Activated CD4-positive, alpha-beta T cell treated with anti-CD3 and anti-CD28 coated beads for 24 hours (primary cell): ENCODE measurements at regions not wholly inside any gene's neighbourhood (a gene's known extent, or its start where the extent isn't known, plus 50 kb on each side); places are given as distances from the start of the nearest gene placed in this dataset.

Experiments used
- DNase-seq, 2 donors: peaks; one replicate each; pipeline ENCODE4 v3.0.0-alpha.2; 2020; ENCODE audit warnings: low read depth in 2 of 2

- no peak for DNase-seq
Measured at GRCh38 chr10:21021843-21022594, 124.9 kb upstream of the NEBL start.

- no peak for DNase-seq
Measured at GRCh38 chr10:21021231-21021630, 124.1 kb upstream of the NEBL start.

- DNase-seq, result peak; percentile 6 to 17
Measured at GRCh38 chr10:21020545-21020944, 123.4 kb upstream of the NEBL start.

GRCh38 chr10:21019436-21019835, 122.3 kb upstream of the NEBL start:
- no peak for DNase-seq

- DNase-seq, result no peak
Measured at GRCh38 chr10:21015851-21016250, 118.7 kb upstream of the NEBL start.

GRCh38 chr10:21014141-21014540, 117.0 kb upstream of the NEBL start:
- no peak for DNase-seq

GRCh38 chr10:21011433-21012018, 114.4 kb upstream of the NEBL start:
- DNase-seq, result no peak

GRCh38 chr10:21010615-21011014, 113.5 kb upstream of the NEBL start:
- DNase-seq, result no peak

GRCh38 chr10:21003240-21003822, 106.2 kb upstream of the NEBL start:
- no peak for DNase-seq

- DNase-seq, result no peak
Measured at GRCh38 chr10:21002091-21002878, 105.2 kb upstream of the NEBL start.

GRCh38 chr10:20999699-21000098, 102.6 kb upstream of the NEBL start:
- DNase-seq, result no peak

- DNase-seq, result no peak
Measured at GRCh38 chr10:20998036-20998435, 100.9 kb upstream of the NEBL start.

GRCh38 chr10:20995123-20995987, 98.2 kb upstream of the NEBL start:
- no peak for DNase-seq

GRCh38 chr10:20993830-20994527, 96.9 kb upstream of the NEBL start:
- no peak for DNase-seq

GRCh38 chr10:20993389-20993788, 96.3 kb upstream of the NEBL start:
- DNase-seq, result no peak

- no peak for DNase-seq
Measured at GRCh38 chr10:20991526-20991925, 94.4 kb upstream of the NEBL start.

- DNase-seq, result no peak
Measured at GRCh38 chr10:20990604-20991003, 93.5 kb upstream of the NEBL start.

GRCh38 chr10:20988357-20988983, 91.4 kb upstream of the NEBL start:
- DNase-seq, result no peak

GRCh38 chr10:20986049-20986448, 88.9 kb upstream of the NEBL start:
- DNase-seq, result no peak

- no peak for DNase-seq
Measured at GRCh38 chr10:20984662-20985061, 87.6 kb upstream of the NEBL start.
